ENCODE measurements at regions not wholly inside any gene's neighbourhood (a gene's known extent, or its start where the extent isn't known, plus 50 kb on each side); places are given as distances from the start of the nearest gene placed in this dataset.

DNA sequence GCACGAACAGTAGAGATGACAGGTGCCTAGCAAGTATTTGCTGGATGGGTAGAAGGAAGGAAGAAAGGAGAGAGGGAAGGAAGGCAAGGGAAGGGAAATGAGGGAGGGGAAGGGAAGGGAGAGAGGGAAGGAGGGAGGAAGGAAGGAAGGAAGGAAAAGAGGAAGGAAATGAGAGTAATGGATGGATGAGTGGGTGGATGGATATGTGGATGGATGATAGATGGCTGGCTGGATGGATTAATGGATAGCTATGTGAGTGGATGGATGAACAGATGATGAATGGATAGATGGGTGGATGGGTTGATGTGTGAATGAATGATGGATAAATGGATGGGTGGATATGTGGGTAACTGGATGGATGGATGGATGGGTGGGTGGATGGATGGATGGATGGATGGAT, 125.9 kb upstream of the FGF3 start:
- Histone ChIP-seq H3K9me3 (ENCODE audit: control extremely low read depth in 1 of 3, control insufficient read depth in 2 of 3, insufficient read depth in 1 of 3, low read length in 2 of 3) (peaks cover 0 to 15% (median 0%) of the 10 kb centered on the region in 3 donors), H3K4me1 (ENCODE audit: control insufficient read depth in 2 of 2, insufficient read depth in 2 of 2, low read length in 2 of 2) (no peaks in the 10 kb centered on the region), H3K27ac (ENCODE audit: low read length in 2 of 2) (no peak overlapping the region), H3K36me3 (replicated peaks in 1 of 2; ENCODE audit: control extremely low read depth in 1 of 2, control insufficient read depth in 1 of 2, extremely low read depth in 1 of 2, insufficient read depth in 2 of 2, low read length in 1 of 2) (no peaks in the 10 kb centered on the region), H2AFZ (ENCODE audit: insufficient read depth, low read depth, low read length, poor library complexity, severe bottlenecking) (no peak overlapping the region), H4K20me1 (ENCODE audit: control insufficient read depth, insufficient read depth, low read length, poor library complexity, severe bottlenecking) (no peaks in the 10 kb centered on the region), H3K27me3 (replicated peaks in 1 of 4; ENCODE audit: control extremely low read depth in 1 of 4, control insufficient read depth in 3 of 4, insufficient read depth in 4 of 4, low read length in 3 of 4) (peaks cover 0 to 12% (median 0%) of the 10 kb centered on the region in 4 experiments), H3K4me2 (replicated peaks; ENCODE audit: low read depth, low read length, poor library complexity, severe bottlenecking) (no peak overlapping the region), H3K79me2 (ENCODE audit: control insufficient read depth, insufficient read depth, low read length) (no peaks in the 10 kb centered on the region), H3K9ac (ENCODE audit: low read length) (no peak overlapping the region), H3K4me3 (ENCODE audit: control extremely low read depth in 1 of 5, extremely low read depth in 1 of 5, insufficient read depth in 1 of 5, low read depth in 2 of 5, low read length in 4 of 5) (no peak overlapping the region)
- no peak for DNase-seq
- H3K9me3 Mint-ChIP-seq (ENCODE audit: insufficient read depth), result no peaks in the 10 kb centered on the region
- no peak for ATAC-seq (ENCODE audit: low read depth)
- ChIA-PET POLR2A (no interaction called here), CTCF (no interaction called here)
- H3K27me3 Mint-ChIP-seq, result peaks cover 28% of the 10 kb centered on the region
- intact Hi-C loops (cut with micrococcal nuclease), result no loop called here
- TF ChIP-seq, protein P1, sequence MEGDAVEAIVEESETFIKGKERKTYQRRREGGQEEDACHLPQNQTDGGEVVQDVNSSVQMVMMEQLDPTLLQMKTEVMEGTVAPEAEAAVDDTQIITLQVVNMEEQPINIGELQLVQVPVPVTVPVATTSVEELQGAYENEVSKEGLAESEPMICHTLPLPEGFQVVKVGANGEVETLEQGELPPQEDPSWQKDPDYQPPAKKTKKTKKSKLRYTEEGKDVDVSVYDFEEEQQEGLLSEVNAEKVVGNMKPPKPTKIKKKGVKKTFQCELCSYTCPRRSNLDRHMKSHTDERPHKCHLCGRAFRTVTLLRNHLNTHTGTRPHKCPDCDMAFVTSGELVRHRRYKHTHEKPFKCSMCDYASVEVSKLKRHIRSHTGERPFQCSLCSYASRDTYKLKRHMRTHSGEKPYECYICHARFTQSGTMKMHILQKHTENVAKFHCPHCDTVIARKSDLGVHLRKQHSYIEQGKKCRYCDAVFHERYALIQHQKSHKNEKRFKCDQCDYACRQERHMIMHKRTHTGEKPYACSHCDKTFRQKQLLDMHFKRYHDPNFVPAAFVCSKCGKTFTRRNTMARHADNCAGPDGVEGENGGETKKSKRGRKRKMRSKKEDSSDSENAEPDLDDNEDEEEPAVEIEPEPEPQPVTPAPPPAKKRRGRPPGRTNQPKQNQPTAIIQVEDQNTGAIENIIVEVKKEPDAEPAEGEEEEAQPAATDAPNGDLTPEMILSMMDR (IDR thresholded peaks at IDR 0.05), result no peak
- TF ChIP-seq EZH2 (IDR thresholded peaks at IDR 0.05; ENCODE audit: borderline replicate concordance, insufficient read depth, low read depth, low read length, poor library complexity, severe bottlenecking), result no peak
- H3K4me3 Mint-ChIP-seq, result no peak overlapping the region
- H3K27ac Mint-ChIP-seq, result no peak overlapping the region
- 38% methylated on average over 1 of the region's 1 CpG for WGBS (ENCODE audit: insufficient coverage)
- no peaks in the 10 kb centered on the region for H3K4me1 Mint-ChIP-seq

DNA sequence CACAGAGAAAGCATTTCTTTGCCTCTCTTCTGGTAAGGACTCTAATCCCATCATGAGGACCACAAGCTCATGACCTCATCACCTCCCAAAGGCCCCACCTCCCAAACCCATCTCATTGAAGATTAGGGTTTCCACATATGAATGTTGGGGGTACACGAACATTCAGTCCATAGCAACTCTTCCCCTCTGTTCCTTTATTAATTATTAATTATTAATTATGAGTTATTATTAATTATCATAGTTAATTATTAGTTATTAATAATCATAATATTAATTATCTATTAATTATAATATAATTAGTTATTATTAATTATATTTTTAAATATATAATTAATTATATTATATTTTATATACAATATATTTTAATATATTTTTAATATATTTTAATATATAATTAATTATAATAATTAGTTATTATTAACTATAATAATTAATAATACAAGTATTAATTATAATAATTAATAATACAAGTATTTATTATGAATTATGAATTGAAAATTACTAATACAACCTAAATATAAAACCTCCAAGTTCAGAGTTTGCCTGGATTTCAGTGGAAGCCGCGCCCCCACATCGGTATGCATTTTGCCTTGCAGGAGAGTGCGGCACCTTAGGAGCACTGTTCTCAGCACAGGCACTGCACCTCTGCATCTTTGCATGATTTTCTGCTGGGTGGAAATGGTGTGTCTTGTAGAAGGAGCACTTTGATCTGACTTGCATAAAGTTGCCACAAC, 128.0 kb upstream of the FGF3 start:
- 100% methylated on average over 4 of the region's 5 CpGs for WGBS (ENCODE audit: insufficient coverage)

More for the DNA sequence above, 128.0 kb upstream of the FGF3 start:
- Mint-ChIP-seq H3K4me1 (no peaks in the 10 kb centered on the region), H3K9me3 (ENCODE audit: insufficient read depth) (peaks cover 4% of the 10 kb centered on the region), H3K27ac (no peak overlapping the region), H3K27me3 (peaks cover 22% of the 10 kb centered on the region), H3K4me3 (no peak overlapping the region)
- intact Hi-C loops (cut with micrococcal nuclease), result no loop called here
- ATAC-seq (ENCODE audit: low read depth) (no peak), DNase-seq (no peak)
- peaks cover 0 to 24% (median 0%) of the 10 kb centered on the region in 3 donors for H3K9me3 ChIP-seq (ENCODE audit: control extremely low read depth in 1 of 3, control insufficient read depth in 2 of 3, insufficient read depth in 1 of 3, low read length in 2 of 3)
- H3K4me3 ChIP-seq (ENCODE audit: control extremely low read depth in 1 of 5, extremely low read depth in 1 of 5, insufficient read depth in 1 of 5, low read depth in 2 of 5, low read length in 4 of 5), result no peak overlapping the region
- no peak overlapping the region for H2AFZ ChIP-seq (ENCODE audit: insufficient read depth, low read depth, low read length, poor library complexity, severe bottlenecking)
- peaks cover 0 to 13% (median 0%) of the 10 kb centered on the region in 4 experiments for H3K27me3 ChIP-seq (replicated peaks in 1 of 4; ENCODE audit: control extremely low read depth in 1 of 4, control insufficient read depth in 3 of 4, insufficient read depth in 4 of 4, low read length in 3 of 4)
- no peak for TF ChIP-seq EZH2 (IDR thresholded peaks at IDR 0.05; ENCODE audit: borderline replicate concordance, insufficient read depth, low read depth, low read length, poor library complexity, severe bottlenecking)
- TF ChIP-seq, protein P1 (IDR thresholded peaks at IDR 0.05), result no peak
- no peak overlapping the region for H3K4me2 ChIP-seq (replicated peaks; ENCODE audit: low read depth, low read length, poor library complexity, severe bottlenecking)
- no peaks in the 10 kb centered on the region for H3K79me2 ChIP-seq (ENCODE audit: control insufficient read depth, insufficient read depth, low read length)
- no peak overlapping the region for H3K9ac ChIP-seq (ENCODE audit: low read length)
- ChIA-PET POLR2A (no interaction called here), CTCF (no interaction called here)
- no peak overlapping the region for H3K27ac ChIP-seq (ENCODE audit: low read length in 2 of 2)
- no peaks in the 10 kb centered on the region for H3K4me1 ChIP-seq (ENCODE audit: control insufficient read depth in 2 of 2, insufficient read depth in 2 of 2, low read length in 2 of 2)
- no peaks in the 10 kb centered on the region for H3K36me3 ChIP-seq (replicated peaks in 1 of 2; ENCODE audit: control extremely low read depth in 1 of 2, control insufficient read depth in 1 of 2, extremely low read depth in 1 of 2, insufficient read depth in 2 of 2, low read length in 1 of 2)
- no peaks in the 10 kb centered on the region for H4K20me1 ChIP-seq (ENCODE audit: control insufficient read depth, insufficient read depth, low read length, poor library complexity, severe bottlenecking)
